ENCODE measurements at regions not wholly inside any gene's neighbourhood (a gene's known extent, or its start where the extent isn't known, plus 50 kb on each side); places are given as distances from the start of the nearest gene placed in this dataset.
"Not testable (repeated sequence)": the region's sequence is repeated elsewhere in the genome, so short reads cannot be mapped to it uniquely, and the experiment has no call there.

- Mint-ChIP-seq H3K9me3 (peaks cover 2% of the 10 kb centered on the region), H3K27me3 (no peaks in the 10 kb centered on the region), H3K4me3 (no peak overlapping the region), H3K27ac (no peak overlapping the region), H3K36me3 (no peaks in the 10 kb centered on the region), H3K4me1 (no peaks in the 10 kb centered on the region)
- no peak for DNase-seq
- CTCF ChIA-PET = no interaction called here
Measured at GRCh38 chr16:65704866-65705265, 583.0 kb upstream of the CDH11 start.

DNA sequence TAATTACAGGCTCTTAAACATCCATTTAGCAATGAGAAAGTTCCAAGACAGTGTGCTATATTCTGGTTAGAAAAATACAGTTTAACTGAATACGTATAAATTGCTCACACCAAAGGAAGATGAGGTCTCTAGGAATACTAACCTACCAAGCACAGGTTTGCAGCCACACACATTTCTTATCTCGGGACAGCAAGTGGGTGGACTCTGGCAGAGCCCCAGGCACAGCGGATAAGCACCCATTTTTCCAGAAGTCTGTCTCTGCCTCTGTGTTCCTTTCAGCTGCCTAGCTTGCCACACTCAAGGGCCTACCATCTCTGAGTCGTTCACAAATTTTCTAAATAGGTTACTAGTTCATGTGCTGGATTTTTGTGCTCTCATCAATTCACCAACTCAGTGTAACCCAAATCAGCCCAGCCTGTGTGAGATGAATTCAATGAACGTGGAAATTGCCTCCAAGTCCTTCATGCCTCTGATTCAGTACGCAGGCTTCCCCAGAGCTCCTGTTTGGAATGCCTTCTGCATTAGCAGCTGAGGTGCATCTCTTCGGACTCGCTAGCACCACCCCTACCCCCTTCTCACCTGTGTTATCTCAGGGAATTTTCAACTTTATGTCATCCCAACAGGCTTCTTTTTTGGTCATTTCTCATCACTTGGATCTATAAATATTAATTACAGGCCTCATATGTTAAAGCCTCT, 581.0 kb upstream of the CDH11 start:
- Mint-ChIP-seq H3K27me3 (no peaks in the 10 kb centered on the region), H3K36me3 (no peaks in the 10 kb centered on the region), H3K4me1 (no peaks in the 10 kb centered on the region), H3K9me3 (peaks cover 2% of the 10 kb centered on the region), H3K27ac (no peak overlapping the region), H3K4me3 (no peak overlapping the region)
- CTCF ChIA-PET = no interaction called here
- DNase-seq = no peak

DNA sequence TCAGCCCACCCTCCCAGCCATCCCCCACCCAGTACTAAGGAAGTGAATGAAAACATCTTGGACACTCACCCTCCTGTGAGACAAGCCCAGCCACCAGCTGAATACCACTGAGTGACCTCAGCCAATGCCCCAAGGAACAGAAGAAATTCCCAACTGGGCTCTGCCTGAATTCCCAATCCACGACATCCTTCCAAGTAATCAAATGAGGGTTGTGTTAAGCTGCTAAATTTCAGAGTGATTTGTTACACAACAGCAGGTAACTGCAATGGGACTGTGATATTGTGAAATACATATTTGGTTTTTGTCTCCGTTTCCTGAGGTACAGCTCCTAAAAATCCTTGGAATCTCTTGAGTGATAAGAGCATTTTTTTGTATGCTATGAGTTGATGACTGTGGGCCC, 578.7 kb upstream of the CDH11 start:
- Mint-ChIP-seq H3K4me3 (no peak overlapping the region), H3K36me3 (no peaks in the 10 kb centered on the region), H3K27ac (no peak overlapping the region), H3K4me1 (no peaks in the 10 kb centered on the region), H3K9me3 (peaks cover 2% of the 10 kb centered on the region), H3K27me3 (no peaks in the 10 kb centered on the region)
- no peak for DNase-seq
- CTCF ChIA-PET = no interaction called here

- Mint-ChIP-seq H3K27ac (no peak overlapping the region), H3K4me3 (no peak overlapping the region), H3K4me1 (no peaks in the 10 kb centered on the region)
Measured at GRCh38 chr16:65698791-65699321, 577.0 kb upstream of the CDH11 start.

GRCh38 chr16:65697521-65697920, 575.7 kb upstream of the CDH11 start:
- Mint-ChIP-seq H3K4me1 (no peaks in the 10 kb centered on the region), H3K9me3 (peaks cover 2% of the 10 kb centered on the region), H3K36me3 (no peaks in the 10 kb centered on the region), H3K4me3 (no peak overlapping the region), H3K27ac (no peak overlapping the region), H3K27me3 (no peaks in the 10 kb centered on the region)
- DNase-seq = no peak
- CTCF ChIA-PET = no interaction called here

More at GRCh38 chr16:65698791-65699321, 577.0 kb upstream of the CDH11 start:
- no peak for DNase-seq
- Mint-ChIP-seq H3K9me3 (peaks cover 2% of the 10 kb centered on the region), H3K36me3 (no peaks in the 10 kb centered on the region), H3K27me3 (no peaks in the 10 kb centered on the region)
- CTCF ChIA-PET = no interaction called here

DNA sequence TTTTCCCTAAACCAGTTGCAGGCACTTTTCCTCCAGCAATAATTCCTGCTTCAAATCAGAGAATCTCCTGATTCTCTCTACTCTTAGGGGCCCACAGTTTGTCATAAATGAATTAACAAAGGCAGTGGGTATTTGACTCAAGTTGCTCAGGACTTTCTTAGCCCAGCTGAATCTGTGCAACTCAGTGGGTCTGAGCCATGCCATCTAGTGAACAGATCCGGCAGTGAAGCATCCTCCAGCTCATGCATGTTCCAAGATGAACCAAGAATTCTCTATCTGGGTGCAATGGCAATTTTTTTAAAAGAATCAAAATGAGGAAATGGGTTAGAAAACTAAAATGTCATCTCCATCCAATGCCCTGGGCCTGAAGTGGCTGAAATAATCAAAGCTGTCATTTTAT, 575.2 kb upstream of the CDH11 start:
- peaks cover 2% of the 10 kb centered on the region for H3K9me3 Mint-ChIP-seq
- H3K36me3 Mint-ChIP-seq = no peaks in the 10 kb centered on the region
- H3K4me1 Mint-ChIP-seq = no peaks in the 10 kb centered on the region
- no peaks in the 10 kb centered on the region for H3K27me3 Mint-ChIP-seq
- CTCF ChIA-PET = no interaction called here
- no peak overlapping the region for H3K27ac Mint-ChIP-seq
- DNase-seq = no peak
- H3K4me3 Mint-ChIP-seq = no peak overlapping the region

- H3K4me1 Mint-ChIP-seq, H3K4me3 Mint-ChIP-seq, DNase-seq, H3K27me3 Mint-ChIP-seq, H3K27ac Mint-ChIP-seq, H3K9me3 Mint-ChIP-seq, CTCF ChIA-PET, H3K36me3 Mint-ChIP-seq: not testable (repeated sequence)
Measured at GRCh38 chr16:65691846-65692245, 570.0 kb upstream of the CDH11 start.

- Mint-ChIP-seq H3K36me3 (no peaks in the 10 kb centered on the region), H3K27me3 (no peaks in the 10 kb centered on the region), H3K4me1 (no peaks in the 10 kb centered on the region), H3K27ac (no peak overlapping the region), H3K4me3 (no peak overlapping the region), H3K9me3 (peaks cover 6% of the 10 kb centered on the region)
- no peak for DNase-seq
- CTCF ChIA-PET = no interaction called here
Measured at GRCh38 chr16:65689726-65690125, 567.9 kb upstream of the CDH11 start.

GRCh38 chr16:65688301-65688700, 566.4 kb upstream of the CDH11 start:
- DNase-seq = no peak
- CTCF ChIA-PET = no interaction called here
- H3K4me3 Mint-ChIP-seq = no peak overlapping the region
- no peaks in the 10 kb centered on the region for H3K4me1 Mint-ChIP-seq
- H3K27ac Mint-ChIP-seq = no peak overlapping the region
- no peaks in the 10 kb centered on the region for H3K27me3 Mint-ChIP-seq
- no peaks in the 10 kb centered on the region for H3K36me3 Mint-ChIP-seq
- peaks cover 7% of the 10 kb centered on the region for H3K9me3 Mint-ChIP-seq

- Mint-ChIP-seq H3K4me1 (no peaks in the 10 kb centered on the region), H3K4me3 (no peak overlapping the region), H3K27ac (no peak overlapping the region), H3K36me3 (no peaks in the 10 kb centered on the region), H3K9me3 (peaks cover 15% of the 10 kb centered on the region), H3K27me3 (no peaks in the 10 kb centered on the region)
- DNase-seq = no peak
- CTCF ChIA-PET = no interaction called here
Measured at GRCh38 chr16:65684230-65684629, 562.4 kb upstream of the CDH11 start.

DNA sequence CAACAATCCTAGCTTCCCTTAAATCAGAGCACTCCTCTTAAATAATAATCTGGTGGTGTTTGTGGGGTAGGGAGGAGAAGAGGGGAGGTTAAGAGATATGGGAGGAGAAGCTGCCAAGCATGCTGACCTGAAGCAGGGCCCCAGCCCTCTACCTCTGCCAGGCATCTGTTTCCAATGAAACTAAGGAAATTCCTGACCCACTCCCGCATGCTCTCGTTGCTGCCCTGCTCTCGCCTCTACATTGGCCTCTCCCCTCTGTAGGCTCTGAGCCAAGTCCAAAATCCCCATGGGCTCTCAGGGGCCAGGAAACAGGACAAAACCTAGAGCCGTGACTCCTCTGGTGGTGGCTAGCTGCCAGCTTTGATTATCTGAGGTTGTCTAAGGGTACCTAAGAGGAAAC, 559.5 kb upstream of the CDH11 start:
- Mint-ChIP-seq H3K27ac (no peak overlapping the region), H3K27me3 (no peaks in the 10 kb centered on the region), H3K9me3 (peaks cover 19% of the 10 kb centered on the region), H3K4me3 (no peak overlapping the region), H3K36me3 (no peaks in the 10 kb centered on the region), H3K4me1 (no peaks in the 10 kb centered on the region)
- CTCF ChIA-PET = no interaction called here
- DNase-seq = no peak

DNA sequence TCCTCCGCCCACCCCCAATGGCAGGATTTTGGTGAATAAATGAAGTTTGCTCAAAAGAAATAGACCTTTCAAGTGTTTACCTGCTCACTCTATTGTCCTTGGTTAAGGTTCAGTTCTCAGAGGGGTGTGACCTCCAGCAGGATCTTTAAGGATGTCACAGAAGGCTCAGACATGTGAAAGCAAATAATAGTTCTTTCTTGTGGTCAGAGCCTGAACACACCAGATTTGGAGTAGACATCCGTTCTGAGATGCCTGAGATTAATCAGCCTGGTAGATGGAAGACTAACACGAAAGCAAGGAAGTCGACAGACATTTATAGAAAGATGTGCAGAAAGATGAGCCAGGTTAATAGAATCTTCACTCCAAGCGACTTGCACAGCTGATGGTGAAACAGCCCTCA, 557.9 kb upstream of the CDH11 start:
- H3K4me1 Mint-ChIP-seq = no peaks in the 10 kb centered on the region
- DNase-seq = no peak
- H3K9me3 Mint-ChIP-seq = peaks cover 19% of the 10 kb centered on the region
- H3K36me3 Mint-ChIP-seq = no peaks in the 10 kb centered on the region
- H3K4me3 Mint-ChIP-seq = no peak overlapping the region
- CTCF ChIA-PET = no interaction called here
- no peak overlapping the region for H3K27ac Mint-ChIP-seq
- H3K27me3 Mint-ChIP-seq = no peaks in the 10 kb centered on the region

DNA sequence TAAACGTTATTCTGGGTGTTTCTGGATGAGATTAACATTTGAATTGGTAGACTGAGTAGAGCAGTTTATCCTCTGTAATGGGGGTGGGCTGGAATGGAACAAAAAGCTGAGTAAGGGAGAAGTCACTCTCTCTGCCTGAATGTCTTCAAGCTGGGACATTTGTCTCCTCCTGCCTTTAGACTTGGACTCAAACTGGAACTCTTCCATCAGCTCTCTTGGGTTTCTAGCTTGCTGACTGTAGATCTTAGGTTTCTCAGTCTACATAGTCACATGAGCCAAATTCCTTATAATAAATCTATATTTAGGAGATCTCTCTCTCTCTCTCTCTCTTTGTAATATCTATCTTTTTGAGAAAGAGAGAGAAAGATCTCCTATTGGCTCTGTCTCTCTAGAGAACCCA, 553.3 kb upstream of the CDH11 start:
- Mint-ChIP-seq H3K27ac (no peak overlapping the region), H3K4me3 (no peak overlapping the region), H3K4me1 (no peaks in the 10 kb centered on the region), H3K27me3 (no peaks in the 10 kb centered on the region), H3K9me3 (peaks cover 20% of the 10 kb centered on the region), H3K36me3 (no peaks in the 10 kb centered on the region)
- DNase-seq = no peak
- CTCF ChIA-PET = no interaction called here

DNA sequence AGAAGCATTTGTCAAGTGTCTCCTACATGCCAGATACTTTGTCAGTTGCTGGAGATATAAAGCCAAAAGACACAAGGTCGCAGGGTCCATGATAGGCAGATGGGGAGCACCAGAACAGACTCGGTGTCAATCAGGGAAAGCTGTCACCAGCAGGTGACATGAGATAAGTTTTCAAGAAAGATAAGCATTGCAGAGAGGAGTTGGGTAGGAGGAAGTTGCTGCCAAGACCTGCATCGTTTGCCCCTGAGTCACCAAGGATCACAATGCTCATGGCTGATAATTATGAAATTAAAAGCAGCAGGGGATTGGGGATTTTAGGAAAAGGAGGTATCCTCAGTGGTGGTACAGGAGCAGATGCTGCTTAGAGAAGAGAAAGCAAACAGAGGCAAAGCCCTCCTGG, 551.1 kb upstream of the CDH11 start:
- Mint-ChIP-seq H3K4me1 (no peaks in the 10 kb centered on the region), H3K27me3 (no peaks in the 10 kb centered on the region), H3K27ac (no peak overlapping the region), H3K4me3 (no peak overlapping the region), H3K9me3 (peaks cover 14% of the 10 kb centered on the region), H3K36me3 (no peaks in the 10 kb centered on the region)
- CTCF ChIA-PET = no interaction called here
- DNase-seq = no peak

DNA sequence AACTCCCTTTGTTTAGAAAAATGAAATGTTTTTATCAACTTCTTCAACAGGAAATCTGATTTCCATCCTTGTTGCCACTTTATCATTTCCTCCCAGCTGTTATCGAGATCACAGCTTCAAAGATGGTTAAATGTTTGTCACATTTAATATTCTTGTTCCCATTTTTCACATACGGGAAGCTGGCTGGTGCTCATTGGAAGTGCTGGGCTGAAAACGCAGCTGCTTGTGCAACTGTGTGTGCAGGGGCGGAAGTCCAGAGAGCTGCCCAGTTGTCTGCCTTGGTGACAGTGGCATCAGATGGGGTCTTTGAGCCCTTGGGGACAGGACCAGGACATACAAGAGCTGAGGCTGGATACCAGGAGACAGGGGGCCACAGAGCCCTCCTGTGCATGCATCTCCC, 549.2 kb upstream of the CDH11 start:
- no peak overlapping the region for H3K4me3 Mint-ChIP-seq
- CTCF ChIA-PET = no interaction called here
- no peaks in the 10 kb centered on the region for H3K36me3 Mint-ChIP-seq
- DNase-seq = no peak
- peaks cover 13% of the 10 kb centered on the region for H3K9me3 Mint-ChIP-seq
- H3K27ac Mint-ChIP-seq = no peak overlapping the region
- no peaks in the 10 kb centered on the region for H3K4me1 Mint-ChIP-seq
- no peaks in the 10 kb centered on the region for H3K27me3 Mint-ChIP-seq

Data from activated naive CD4-positive, alpha-beta T cell treated with anti-CD3 and anti-CD28 coated beads, Interleukin-2, amount 10 ng/mL, durations not matched to agents 7 days and 5 days (primary cell).